OCI-LY3 (cell line): ENCODE measurements at regions not wholly inside any gene's neighbourhood (a gene's known extent, or its start where the extent isn't known, plus 50 kb on each side); places are given as distances from the start of the nearest gene placed in this dataset.
A peak's percentile ranks its signal among the peaks of the same experiment; 100 is the strongest.

Experiments used
- H2AFZ ChIP-seq: fragments of 200-600, 300-600 bp; shearing (Covaris generic); 2 replicates; pipeline ENCODE4 v1.6.0; 2014; ENCODE audit warnings: antibody characterized with exemption, low read depth, low read length
- H3K27ac ChIP-seq: fragments of 200-600, 300-600 bp; sonication (generic); 2 replicates; pipeline ENCODE4 v1.5.1; 2014; ENCODE audit warnings: mild to moderate bottlenecking, low read length, moderate library complexity, mixed read lengths
- H3K27me3 ChIP-seq: fragments of 200-600, 300-600 bp; sonication (generic); 2 replicates; pipeline ENCODE4 v1.6.1; 2014; ENCODE audit warnings: low read depth, low read length, mixed read lengths
- H3K36me3 ChIP-seq: fragments of 200-600, 300-600 bp; sonication (generic); replicated peaks from 2 replicates; pipeline ENCODE3; 2014; ENCODE audit warnings: low read depth, low read length, mixed read lengths
- H3K4me1 ChIP-seq: fragments of 300-600, 200-600 bp; sonication (generic); 2 replicates; pipeline ENCODE4 v1.6.1; 2014; ENCODE audit warnings: low read length, mixed read lengths
- H3K4me2 ChIP-seq: fragments of 200-600, 300-600 bp; sonication (generic); 2 replicates; pipeline ENCODE4 v1.6.1; 2014; ENCODE audit warnings: low read length, mixed read lengths
- H3K4me3 ChIP-seq: fragments of 300-600, 200-600 bp; sonication (generic); 2 replicates; pipeline ENCODE4 v1.5.1; 2014; ENCODE audit warnings: antibody characterized with exemption, mild to moderate bottlenecking, low read length, moderate library complexity
- H3K79me2 ChIP-seq: fragments of 300-600, 200-600 bp; shearing (Covaris generic); 2 replicates; pipeline ENCODE4 v1.6.1; 2014; ENCODE audit warnings: mild to moderate bottlenecking, low read length, mixed read lengths
- H3K9ac ChIP-seq: fragments of 300-600, 200-600 bp; shearing (Covaris generic); 2 replicates; pipeline ENCODE4 v1.6.0; 2014; ENCODE audit warnings: mild to moderate bottlenecking, low read length, moderate library complexity
- H3K9me3 ChIP-seq: fragments of 200-600, 300-600 bp; shearing (Covaris generic); 2 replicates; pipeline ENCODE4 v1.6.1; 2014; ENCODE audit warnings: low read length, mixed read lengths; ENCODE audit not compliant: insufficient read depth
- H4K20me1 ChIP-seq: fragments of 200-600, 300-600 bp; sonication (generic); 2 replicates; pipeline ENCODE4 v1.6.1; 2016; ENCODE audit warnings: low read length, mixed read lengths; ENCODE audit not compliant: insufficient read depth
- EZH2phosphoT487 ChIP-seq: fragments of 200-600 bp; shearing (Covaris generic); IDR thresholded peaks from 2 replicates; pipeline ENCODE4 v1.6.1; 2018; ENCODE audit warnings: antibody characterized with exemption, mixed run types, low read depth
- TF ChIP-seq, protein P1 (sequence below): fragments of 200-600, 300-600 bp; sonication (generic); IDR thresholded peaks from 2 replicates; pipeline ENCODE4 v1.5.1; 2014; ENCODE audit warnings: antibody characterized with exemption, low read length, low read depth

DNA sequence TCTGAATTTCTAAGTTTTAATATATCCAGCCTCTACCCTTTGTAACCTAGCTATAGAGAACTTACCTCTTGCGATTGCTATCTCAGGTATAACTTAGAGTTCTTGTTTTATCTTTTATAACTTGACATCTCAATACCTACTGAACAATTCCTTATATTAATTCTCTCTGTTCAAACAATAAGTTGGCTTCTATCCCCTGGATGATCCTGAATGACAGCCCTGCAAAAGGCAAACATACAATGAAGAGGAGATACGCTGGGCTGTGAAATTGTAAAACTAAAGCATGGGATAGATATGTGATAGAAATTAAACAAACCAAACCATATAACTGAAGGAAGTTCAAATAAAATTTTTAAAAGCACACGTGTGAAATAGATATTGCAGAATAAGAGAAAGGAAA is 513.6 kb upstream of the PTCHD4 start:
- Histone ChIP-seq H3K27me3 (no peaks in the 10 kb centered on the region), H3K79me2 (no peaks in the 10 kb centered on the region), H3K4me1 (no peaks in the 10 kb centered on the region), H3K4me2 (no peak overlapping the region), H3K27ac (no peak overlapping the region), H4K20me1 (no peaks in the 10 kb centered on the region), H3K9me3 (no peaks in the 10 kb centered on the region), H2AFZ (peak overlapping the region; percentile 1; the same call in 1 of the 2 replicates), H3K9ac (no peak overlapping the region), H3K4me3 (no peak overlapping the region), H3K36me3 (no peaks in the 10 kb centered on the region)
- no peak for TF ChIP-seq EZH2phosphoT487
- TF ChIP-seq, protein P1, sequence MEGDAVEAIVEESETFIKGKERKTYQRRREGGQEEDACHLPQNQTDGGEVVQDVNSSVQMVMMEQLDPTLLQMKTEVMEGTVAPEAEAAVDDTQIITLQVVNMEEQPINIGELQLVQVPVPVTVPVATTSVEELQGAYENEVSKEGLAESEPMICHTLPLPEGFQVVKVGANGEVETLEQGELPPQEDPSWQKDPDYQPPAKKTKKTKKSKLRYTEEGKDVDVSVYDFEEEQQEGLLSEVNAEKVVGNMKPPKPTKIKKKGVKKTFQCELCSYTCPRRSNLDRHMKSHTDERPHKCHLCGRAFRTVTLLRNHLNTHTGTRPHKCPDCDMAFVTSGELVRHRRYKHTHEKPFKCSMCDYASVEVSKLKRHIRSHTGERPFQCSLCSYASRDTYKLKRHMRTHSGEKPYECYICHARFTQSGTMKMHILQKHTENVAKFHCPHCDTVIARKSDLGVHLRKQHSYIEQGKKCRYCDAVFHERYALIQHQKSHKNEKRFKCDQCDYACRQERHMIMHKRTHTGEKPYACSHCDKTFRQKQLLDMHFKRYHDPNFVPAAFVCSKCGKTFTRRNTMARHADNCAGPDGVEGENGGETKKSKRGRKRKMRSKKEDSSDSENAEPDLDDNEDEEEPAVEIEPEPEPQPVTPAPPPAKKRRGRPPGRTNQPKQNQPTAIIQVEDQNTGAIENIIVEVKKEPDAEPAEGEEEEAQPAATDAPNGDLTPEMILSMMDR: no peak

DNA sequence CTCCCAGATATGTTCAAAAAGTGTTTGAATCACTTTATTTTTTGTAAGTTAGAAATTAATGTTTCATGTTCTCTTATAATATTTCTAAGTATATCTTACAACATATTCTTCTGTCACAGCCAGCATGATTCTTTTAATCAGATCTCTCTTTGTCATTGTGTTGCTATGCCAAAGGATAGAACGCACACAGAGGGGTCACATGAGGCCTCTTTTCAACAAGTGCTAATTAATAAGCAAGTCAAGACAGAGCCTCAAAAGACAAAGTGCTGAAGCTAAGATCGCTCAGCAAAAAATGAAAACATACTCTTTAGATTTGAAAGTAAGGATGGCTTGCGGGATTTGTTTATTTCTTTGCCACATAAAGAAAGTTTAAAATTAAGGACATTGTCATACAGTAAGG is 508.8 kb upstream of the PTCHD4 start:
- Histone ChIP-seq H3K27me3 (no peaks in the 10 kb centered on the region), H2AFZ (no peak overlapping the region), H3K4me2 (no peak overlapping the region), H3K4me1 (no peaks in the 10 kb centered on the region), H4K20me1 (no peaks in the 10 kb centered on the region), H3K9ac (no peak overlapping the region), H3K36me3 (no peaks in the 10 kb centered on the region), H3K9me3 (no peaks in the 10 kb centered on the region), H3K4me3 (no peak overlapping the region), H3K27ac (no peak overlapping the region), H3K79me2 (no peaks in the 10 kb centered on the region)
- no peak for TF ChIP-seq EZH2phosphoT487
- TF ChIP-seq, protein P1: no peak

DNA sequence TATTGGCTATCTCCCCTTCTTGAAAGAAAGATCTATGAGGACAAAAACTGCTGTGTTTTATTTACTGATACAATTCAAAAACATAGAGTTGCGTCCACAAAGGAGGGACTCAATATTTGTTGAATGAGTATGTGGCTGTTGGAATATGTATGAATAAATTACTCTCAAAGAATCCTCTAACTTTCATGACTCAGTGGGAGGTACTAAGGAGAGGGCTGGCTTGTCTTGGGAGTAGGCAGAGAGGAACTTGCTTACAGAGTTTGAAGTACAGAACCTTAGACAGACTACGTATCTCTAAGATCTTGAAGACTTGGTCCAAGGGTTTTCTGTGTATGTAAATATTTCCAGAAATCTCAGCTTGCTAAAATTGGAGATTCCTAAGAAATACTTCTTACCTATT is 504.0 kb upstream of the PTCHD4 start:
- no peaks in the 10 kb centered on the region for H4K20me1 ChIP-seq
- H3K4me2 ChIP-seq: no peak overlapping the region
- no peaks in the 10 kb centered on the region for H3K36me3 ChIP-seq
- H3K9me3 ChIP-seq: no peaks in the 10 kb centered on the region
- H2AFZ ChIP-seq: no peak overlapping the region
- no peak overlapping the region for H3K27ac ChIP-seq
- TF ChIP-seq EZH2phosphoT487: no peak
- TF ChIP-seq, protein P1: no peak
- no peak overlapping the region for H3K9ac ChIP-seq
- no peaks in the 10 kb centered on the region for H3K79me2 ChIP-seq
- no peak overlapping the region for H3K4me3 ChIP-seq
- no peaks in the 10 kb centered on the region for H3K4me1 ChIP-seq
- no peaks in the 10 kb centered on the region for H3K27me3 ChIP-seq

DNA sequence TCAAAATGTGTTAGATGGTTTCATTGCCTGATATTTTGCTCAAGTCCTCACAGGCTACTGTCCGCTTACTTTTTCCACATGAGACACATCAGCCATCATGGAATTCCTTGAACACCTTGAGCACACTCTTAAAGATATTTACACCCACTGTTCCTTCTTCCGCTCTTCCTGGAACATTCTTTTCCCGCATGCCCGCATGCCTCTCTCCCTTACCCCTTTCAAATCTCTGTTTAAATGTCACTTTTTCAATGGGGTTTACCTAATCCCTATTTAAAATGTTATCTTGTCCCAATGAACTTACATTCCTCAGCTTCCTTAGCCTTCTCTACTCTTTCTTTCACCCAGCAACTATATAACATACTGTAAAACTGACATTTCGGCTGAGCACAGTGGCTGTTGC is 503.3 kb upstream of the PTCHD4 start:
- Histone ChIP-seq H3K79me2 (no peaks in the 10 kb centered on the region), H3K4me2 (no peak overlapping the region), H3K9me3 (no peaks in the 10 kb centered on the region), H3K4me3 (no peak overlapping the region), H2AFZ (no peak overlapping the region), H3K9ac (no peak overlapping the region), H3K27me3 (no peaks in the 10 kb centered on the region), H3K4me1 (no peaks in the 10 kb centered on the region), H4K20me1 (no peaks in the 10 kb centered on the region), H3K36me3 (no peaks in the 10 kb centered on the region), H3K27ac (no peak overlapping the region)
- TF ChIP-seq, protein P1: no peak
- TF ChIP-seq EZH2phosphoT487: no peak
